ENCODE measurements at regions not wholly inside any gene's neighbourhood (a gene's known extent, or its start where the extent isn't known, plus 50 kb on each side); places are given as distances from the start of the nearest gene placed in this dataset.

- Histone ChIP-seq H2AFZ (ENCODE audit: low read depth, low read length) (no peak overlapping the region), H3K4me1 (ENCODE audit: insufficient read depth, low read length) (no peaks in the 10 kb centered on the region), H3K79me2 (ENCODE audit: insufficient read depth, low read length) (no peaks in the 10 kb centered on the region), H3K4me3 (ENCODE audit: insufficient read depth, low read depth, low read length) (no peak overlapping the region), H3K4me2 (ENCODE audit: low read length) (no peak overlapping the region), H3K36me3 (ENCODE audit: insufficient read depth, low read length) (no peaks in the 10 kb centered on the region), H4K20me1 (ENCODE audit: insufficient read depth, low read length) (no peaks in the 10 kb centered on the region), H3K27ac (ENCODE audit: low read depth, low read length) (no peak overlapping the region), H3K9me3 (ENCODE audit: insufficient read depth, low read depth, low read length) (no peaks in the 10 kb centered on the region), H3K9ac (ENCODE audit: low read length) (no peak overlapping the region), H3K27me3 (ENCODE audit: insufficient read depth, low read length) (no peaks in the 10 kb centered on the region)
- Mint-ChIP-seq H3K36me3 (ENCODE audit: low read depth, unreplicated experiment) (no peaks in the 10 kb centered on the region), H3K4me1 (ENCODE audit: low read depth, unreplicated experiment) (no peaks in the 10 kb centered on the region), H3K4me3 (ENCODE audit: unreplicated experiment) (no peak overlapping the region), H3K27ac (ENCODE audit: unreplicated experiment) (no peak overlapping the region), H3K9me3 (ENCODE audit: unreplicated experiment) (peaks cover 2% of the 10 kb centered on the region), H3K27me3 (ENCODE audit: low read depth, unreplicated experiment) (no peaks in the 10 kb centered on the region)
- TF ChIP-seq EZH2 (IDR thresholded peaks at IDR 0.05; ENCODE audit: insufficient read depth, low read length) (no peak), CTCF (IDR thresholded peaks at IDR 0.05; ENCODE audit: insufficient read depth, low read depth, low read length) (no peak)
- FAIRE-seq: no peak
- no peak for DNase-seq (ENCODE audit: low read depth)
Observed at GRCh38 chr5:89686081-89686765, 723.3 kb downstream of the CETN3 start.

GRCh38 chr5:89676634-89677033 is 732.9 kb downstream of the CETN3 start:
- Histone ChIP-seq H3K4me1 (ENCODE audit: insufficient read depth, low read length) (no peaks in the 10 kb centered on the region), H3K36me3 (ENCODE audit: insufficient read depth, low read length) (no peaks in the 10 kb centered on the region), H2AFZ (ENCODE audit: low read depth, low read length) (no peak overlapping the region), H3K4me3 (ENCODE audit: insufficient read depth, low read depth, low read length) (no peak overlapping the region), H3K9me3 (ENCODE audit: insufficient read depth, low read depth, low read length) (no peaks in the 10 kb centered on the region), H3K27me3 (ENCODE audit: insufficient read depth, low read length) (no peaks in the 10 kb centered on the region), H4K20me1 (ENCODE audit: insufficient read depth, low read length) (no peaks in the 10 kb centered on the region), H3K27ac (ENCODE audit: low read depth, low read length) (no peak overlapping the region), H3K79me2 (ENCODE audit: insufficient read depth, low read length) (no peaks in the 10 kb centered on the region), H3K9ac (ENCODE audit: low read length) (no peak overlapping the region), H3K4me2 (ENCODE audit: low read length) (no peak overlapping the region)
- DNase-seq (ENCODE audit: low read depth): no peak
- TF ChIP-seq CTCF (IDR thresholded peaks at IDR 0.05; ENCODE audit: insufficient read depth, low read depth, low read length) (no peak), EZH2 (IDR thresholded peaks at IDR 0.05; ENCODE audit: insufficient read depth, low read length) (no peak)
- H3K27me3 Mint-ChIP-seq (ENCODE audit: low read depth, unreplicated experiment): no peaks in the 10 kb centered on the region
- no peaks in the 10 kb centered on the region for H3K36me3 Mint-ChIP-seq (ENCODE audit: low read depth, unreplicated experiment)
- no peak overlapping the region for H3K4me3 Mint-ChIP-seq (ENCODE audit: unreplicated experiment)
- H3K4me1 Mint-ChIP-seq (ENCODE audit: low read depth, unreplicated experiment): no peaks in the 10 kb centered on the region
- no peak overlapping the region for H3K27ac Mint-ChIP-seq (ENCODE audit: unreplicated experiment)
- H3K9me3 Mint-ChIP-seq (ENCODE audit: unreplicated experiment): peaks cover 2% of the 10 kb centered on the region
- no peak for FAIRE-seq

- Mint-ChIP-seq H3K36me3 (ENCODE audit: low read depth, unreplicated experiment) (no peaks in the 10 kb centered on the region), H3K27ac (ENCODE audit: unreplicated experiment) (no peak overlapping the region), H3K4me3 (ENCODE audit: unreplicated experiment) (no peak overlapping the region), H3K27me3 (ENCODE audit: low read depth, unreplicated experiment) (no peaks in the 10 kb centered on the region), H3K9me3 (ENCODE audit: unreplicated experiment) (no peaks in the 10 kb centered on the region), H3K4me1 (ENCODE audit: low read depth, unreplicated experiment) (peaks cover 1% of the 10 kb centered on the region)
- Histone ChIP-seq H3K27ac (ENCODE audit: low read depth, low read length) (no peak overlapping the region), H3K36me3 (ENCODE audit: insufficient read depth, low read length) (no peaks in the 10 kb centered on the region), H3K4me2 (ENCODE audit: low read length) (no peak overlapping the region), H4K20me1 (ENCODE audit: insufficient read depth, low read length) (no peaks in the 10 kb centered on the region), H3K4me3 (ENCODE audit: insufficient read depth, low read depth, low read length) (no peak overlapping the region), H3K79me2 (ENCODE audit: insufficient read depth, low read length) (no peaks in the 10 kb centered on the region), H3K27me3 (ENCODE audit: insufficient read depth, low read length) (no peaks in the 10 kb centered on the region), H3K4me1 (ENCODE audit: insufficient read depth, low read length) (no peaks in the 10 kb centered on the region), H3K9ac (ENCODE audit: low read length) (no peak overlapping the region), H2AFZ (ENCODE audit: low read depth, low read length) (no peak overlapping the region), H3K9me3 (ENCODE audit: insufficient read depth, low read depth, low read length) (no peaks in the 10 kb centered on the region)
- FAIRE-seq: no peak
- DNase-seq (ENCODE audit: low read depth): no peak
- TF ChIP-seq CTCF (IDR thresholded peaks at IDR 0.05; ENCODE audit: insufficient read depth, low read depth, low read length) (no peak), EZH2 (IDR thresholded peaks at IDR 0.05; ENCODE audit: insufficient read depth, low read length) (no peak)
Observed at GRCh38 chr5:89673019-89673418, 736.5 kb downstream of the CETN3 start.
